Caco-2 (cell line): ENCODE measurements at regions not wholly inside any gene's neighbourhood (a gene's known extent, or its start where the extent isn't known, plus 50 kb on each side); places are given as distances from the start of the nearest gene placed in this dataset.

Experiments used
- BruUV-seq: library from RNA; stranded (reverse); fragments of 400-500 nt; replicated peaks from 2 replicates; lab custom pipeline; 2021; lab: Mats Ljungman, UMichigan
- CTCF ChIA-PET: fragments of 300-600 bp; sonication (Branson Sonifier 250); formaldehyde crosslinking; loops from one replicate; lab custom pipeline; 2022; ENCODE audit warnings: antibody characterized with exemption; lab: Charles Lee
- POLR2A ChIA-PET: fragments of 300-600 bp; sonication (Branson Sonifier 250); formaldehyde crosslinking; loops from one replicate; lab custom pipeline; 2022; ENCODE audit warnings: antibody characterized with exemption; lab: Charles Lee
- DNase-seq, 2 experiments: peaks; one replicate each; pipeline versions ENCODE4 v3.0.0 to v3.0.0-alpha.2; 2020 to 2022
- H3K27me3 ChIP-seq: replicated peaks from 2 replicates; pipeline ENCODE4 v1.6.0; 2011; ENCODE audit warnings: low read length; ENCODE audit not compliant: control insufficient read depth, insufficient read depth
- H3K36me3 ChIP-seq: 2 replicates; pipeline ENCODE4 v1.5.1; 2011; ENCODE audit warnings: low read length; ENCODE audit not compliant: control insufficient read depth, insufficient read depth
- H3K4me1 ChIP-seq: fragments of 250-450 bp; sonication (Bioruptor Pico); 2 replicates; pipeline ENCODE4 v1.5.1; 2020; ENCODE audit warnings: mild to moderate bottlenecking
- H3K4me3 ChIP-seq: 2 replicates; pipeline ENCODE4 v1.5.1; 2011; ENCODE audit warnings: low read depth, mild to moderate bottlenecking, control low read depth, low read length
- H3K9me3 ChIP-seq: fragments of 250-450 bp; sonication (Bioruptor Pico); 2 replicates; pipeline ENCODE4 v1.5.1; 2020; ENCODE audit warnings: mild to moderate bottlenecking, moderate library complexity
- H3K27ac Mint-ChIP-seq: one replicate; pipeline ENCODE4 v1.8.0; 2022; ENCODE audit warnings: mixed read lengths; ENCODE audit not compliant: unreplicated experiment
- H3K27me3 Mint-ChIP-seq: one replicate; pipeline ENCODE4 v1.8.0; 2022; ENCODE audit warnings: mixed read lengths; ENCODE audit not compliant: insufficient read depth, unreplicated experiment
- H3K36me3 Mint-ChIP-seq: one replicate; pipeline ENCODE4 v1.8.0; 2022; ENCODE audit warnings: mild to moderate bottlenecking, mixed read lengths; ENCODE audit not compliant: insufficient read depth, unreplicated experiment
- H3K4me1 Mint-ChIP-seq: one replicate; pipeline ENCODE4 v1.8.0; 2022; ENCODE audit warnings: low read depth, mixed read lengths; ENCODE audit not compliant: unreplicated experiment
- H3K4me3 Mint-ChIP-seq: one replicate; pipeline ENCODE4 v1.8.0; 2022; ENCODE audit warnings: mild to moderate bottlenecking, moderate library complexity, mixed read lengths; ENCODE audit not compliant: unreplicated experiment
- H3K9me3 Mint-ChIP-seq: one replicate; pipeline ENCODE4 v1.8.0; 2022; ENCODE audit warnings: mixed read lengths; ENCODE audit not compliant: unreplicated experiment
- CTCF ChIP-seq, 2 experiments: fragments of 200-600 bp in 1 of 2; IDR thresholded peaks; 1 replicate in 1 of 2; 2 replicates in 1 of 2; pipeline versions ENCODE4 v1.5.1 to v1.8.0; 2011 to 2022; ENCODE audit warnings: antibody characterized with exemption in 1 of 2, control low read depth in 1 of 2, inconsistent platforms in 1 of 2, low read depth in 1 of 2, low read length in 1 of 2, mild to moderate bottlenecking in 1 of 2, moderate library complexity in 1 of 2; ENCODE audit not compliant: insufficient read depth in 1 of 2, severe bottlenecking in 1 of 2, unreplicated experiment in 1 of 2
- intact Hi-C: fragments of 100-400 bp; cut with micrococcal nuclease; formaldehyde crosslinking; loops from one replicate; pipeline ENCODE4 v1.10.0; 2022; ENCODE audit not compliant: unreplicated experiment

GRCh38 chr12:87368259-87368658 lies 660.9 kb downstream of the C12orf50 start:
- Mint-ChIP-seq H3K9me3 (no peaks in the 10 kb centered on the region), H3K4me1 (no peaks in the 10 kb centered on the region), H3K27me3 (no peaks in the 10 kb centered on the region), H3K36me3 (no peaks in the 10 kb centered on the region), H3K27ac (no peak overlapping the region), H3K4me3 (no peak overlapping the region)
- intact Hi-C loops: no loop called here
- H3K36me3 ChIP-seq: no peaks in the 10 kb centered on the region
- no peak overlapping the region for H3K4me3 ChIP-seq
- CTCF ChIA-PET: no interaction called here
- POLR2A ChIA-PET: no interaction called here
- H3K27me3 ChIP-seq: no peaks in the 10 kb centered on the region
- BruUV-seq: no TSS peak
- no peak for TF ChIP-seq CTCF (IDR thresholded peaks at IDR 0.05; ENCODE audit: insufficient read depth in 1 of 2, low read depth in 1 of 2, low read length in 1 of 2, severe bottlenecking in 1 of 2, unreplicated experiment in 1 of 2)
- no peak for DNase-seq
- no peaks in the 10 kb centered on the region for H3K4me1 ChIP-seq
- no peaks in the 10 kb centered on the region for H3K9me3 ChIP-seq

GRCh38 chr12:87365423-87365822 lies 663.8 kb downstream of the C12orf50 start:
- Histone ChIP-seq H3K27me3 (no peaks in the 10 kb centered on the region), H3K4me1 (no peaks in the 10 kb centered on the region), H3K36me3 (no peaks in the 10 kb centered on the region), H3K9me3 (no peaks in the 10 kb centered on the region; the same call in 1 of the 2 replicates), H3K4me3 (no peak overlapping the region)
- Mint-ChIP-seq H3K4me1 (no peaks in the 10 kb centered on the region), H3K9me3 (peaks cover 16% of the 10 kb centered on the region), H3K27me3 (no peaks in the 10 kb centered on the region), H3K36me3 (no peaks in the 10 kb centered on the region), H3K4me3 (no peak overlapping the region), H3K27ac (no peak overlapping the region)
- DNase-seq: no peak
- BruUV-seq: no TSS peak
- intact Hi-C loops: no loop called here
- ChIA-PET CTCF (no interaction called here), POLR2A (no interaction called here)
- no peak for TF ChIP-seq CTCF (IDR thresholded peaks at IDR 0.05; ENCODE audit: insufficient read depth in 1 of 2, low read depth in 1 of 2, low read length in 1 of 2, severe bottlenecking in 1 of 2, unreplicated experiment in 1 of 2)

GRCh38 chr12:87363497-87364084 lies 665.6 kb downstream of the C12orf50 start:
- BruUV-seq: no TSS peak
- Histone ChIP-seq H3K27me3 (no peaks in the 10 kb centered on the region), H3K4me3 (no peak overlapping the region), H3K4me1 (no peaks in the 10 kb centered on the region), H3K36me3 (no peaks in the 10 kb centered on the region), H3K9me3 (no peaks in the 10 kb centered on the region; the same call in none of the 2 replicates)
- DNase-seq: no peak
- Mint-ChIP-seq H3K4me3 (no peak overlapping the region), H3K36me3 (no peaks in the 10 kb centered on the region), H3K27ac (no peak overlapping the region), H3K4me1 (no peaks in the 10 kb centered on the region), H3K27me3 (no peaks in the 10 kb centered on the region), H3K9me3 (peaks cover 20% of the 10 kb centered on the region)
- ChIA-PET POLR2A (no interaction called here), CTCF (no interaction called here)
- no peak for TF ChIP-seq CTCF (IDR thresholded peaks at IDR 0.05; ENCODE audit: insufficient read depth in 1 of 2, low read depth in 1 of 2, low read length in 1 of 2, severe bottlenecking in 1 of 2, unreplicated experiment in 1 of 2)
- intact Hi-C loops: no loop called here
